B cell (primary cell): ENCODE measurements at regions not wholly inside any gene's neighbourhood (a gene's known extent, or its start where the extent isn't known, plus 50 kb on each side); places are given as distances from the start of the nearest gene placed in this dataset.

Source experiments
- ATAC-seq: fragments of 200-7000 bp; cut with Tn5 transposase; one replicate; pipeline ENCODE4 v1.10.0; 2021; ENCODE audit warnings: low read depth, mild to moderate bottlenecking, moderate number of reproducible peaks, moderate library complexity
- CTCF ChIA-PET: fragments of 350-600 bp; sonication (Branson Sonifier 250); formaldehyde crosslinking; loops from one replicate; lab custom pipeline; 2021; ENCODE audit warnings: antibody characterized with exemption, inconsistent platforms; lab: Charles Lee
- POLR2A ChIA-PET: fragments of 350-600 bp; sonication (Branson Sonifier 250); formaldehyde crosslinking; loops from one replicate; lab custom pipeline; 2021; ENCODE audit warnings: antibody characterized with exemption; lab: Charles Lee
- DNase-seq: peaks from one replicate; pipeline ENCODE4 v3.0.0; 2013
- H2AFZ ChIP-seq: 2 replicates; pipeline ENCODE4 v1.6.1; 2012; ENCODE audit warnings: mild to moderate bottlenecking, low read depth, low read length; ENCODE audit not compliant: insufficient read depth, poor library complexity, severe bottlenecking
- H3K27ac ChIP-seq, 2 donors: 1 replicate in 1 of 2; 2 replicates in 1 of 2; pipeline ENCODE4 v1.5.1; 2012 to 2013; ENCODE audit warnings: low read length in 2 of 2, mild to moderate bottlenecking in 2 of 2, moderate library complexity in 1 of 2
- H3K27me3 ChIP-seq, 4 experiments: fragments of 200-600 bp in 1 of 4; sonication (generic) in 1 of 4; replicated peaks in 1 of 4; 1 replicate in 2 of 4; 2 replicates in 2 of 4; pipeline versions ENCODE4 v1.6.1 to v1.7.0; 2013 to 2016; ENCODE audit warnings: low read length in 3 of 4, mild to moderate bottlenecking in 2 of 4, mixed read lengths in 1 of 4, moderate library complexity in 1 of 4; ENCODE audit not compliant: insufficient read depth in 4 of 4, control insufficient read depth in 3 of 4; ENCODE audit errors: control extremely low read depth in 1 of 4
- H3K36me3 ChIP-seq, 2 experiments: replicated peaks in 1 of 2; 1 replicate in 1 of 2; 2 replicates in 1 of 2; pipeline versions ENCODE4 v1.6.1 to v1.7.1; 2013; ENCODE audit warnings: low read length in 1 of 2; ENCODE audit not compliant: insufficient read depth in 2 of 2, control insufficient read depth in 1 of 2; ENCODE audit errors: control extremely low read depth in 1 of 2, extremely low read depth in 1 of 2
- H3K4me1 ChIP-seq, 2 donors: fragments of 200-600 bp in 1 of 2; sonication (generic) in 1 of 2; 1 replicate in 1 of 2; 2 replicates in 1 of 2; pipeline versions ENCODE4 v1.5.1 to v1.6.1; 2013 to 2017; ENCODE audit warnings: low read length in 2 of 2; ENCODE audit not compliant: control insufficient read depth in 2 of 2, insufficient read depth in 2 of 2
- H3K4me2 ChIP-seq: replicated peaks from 2 replicates; pipeline ENCODE3; 2012; ENCODE audit warnings: mild to moderate bottlenecking, low read depth, low read length; ENCODE audit not compliant: poor library complexity, severe bottlenecking
- H3K4me3 ChIP-seq, 5 experiments: fragments of 200-600 bp in 1 of 5; sonication (generic) in 1 of 5; 1 replicate in 3 of 5; 2 replicates in 2 of 5; pipeline versions ENCODE4 v1.5.1 to v1.7.0; 2011 to 2016; ENCODE audit warnings: low read length in 4 of 5, mild to moderate bottlenecking in 4 of 5, low read depth in 2 of 5, control low read depth in 1 of 5, moderate library complexity in 1 of 5; ENCODE audit not compliant: insufficient read depth in 1 of 5; ENCODE audit errors: control extremely low read depth in 1 of 5, extremely low read depth in 1 of 5
- H3K79me2 ChIP-seq: fragments of 200-600 bp; sonication (generic); one replicate; pipeline ENCODE4 v1.6.0; 2016; ENCODE audit warnings: low read length; ENCODE audit not compliant: control insufficient read depth, insufficient read depth
- H3K9ac ChIP-seq: fragments of 200-600 bp; sonication (generic); 2 replicates; pipeline ENCODE4 v1.6.1; 2017; ENCODE audit warnings: mild to moderate bottlenecking, low read length, moderate library complexity
- H3K9me3 ChIP-seq, 3 donors: one replicate each; pipeline versions ENCODE4 v1.6.1 to v1.7.1; 2013; ENCODE audit warnings: low read length in 2 of 3; ENCODE audit not compliant: control insufficient read depth in 2 of 3, insufficient read depth in 1 of 3; ENCODE audit errors: control extremely low read depth in 1 of 3
- H4K20me1 ChIP-seq: 2 replicates; pipeline ENCODE4 v1.6.0; 2012; ENCODE audit warnings: mild to moderate bottlenecking, low read length; ENCODE audit not compliant: insufficient read depth, control insufficient read depth, poor library complexity, severe bottlenecking
- H3K27ac Mint-ChIP-seq: one replicate; pipeline ENCODE4 v1.8.0; 2021; ENCODE audit warnings: mixed read lengths
- H3K27me3 Mint-ChIP-seq: one replicate; pipeline ENCODE4 v1.8.0; 2021; ENCODE audit warnings: mixed read lengths
- H3K4me1 Mint-ChIP-seq: one replicate; pipeline ENCODE4 v1.8.0; 2021; ENCODE audit warnings: mixed read lengths
- H3K4me3 Mint-ChIP-seq: one replicate; pipeline ENCODE4 v1.8.0; 2021; ENCODE audit warnings: mixed read lengths
- H3K9me3 Mint-ChIP-seq: one replicate; pipeline ENCODE4 v1.8.0; 2022; ENCODE audit warnings: mixed read lengths; ENCODE audit not compliant: insufficient read depth
- CTCF ChIP-seq: fragments of 200-600 bp; IDR thresholded peaks from one replicate; pipeline ENCODE4 v1.8.0; 2022; ENCODE audit warnings: antibody characterized with exemption, mild to moderate bottlenecking
- EZH2 ChIP-seq: IDR thresholded peaks from 2 replicates; pipeline ENCODE4 v1.6.1; 2012; ENCODE audit warnings: borderline replicate concordance, low read depth, mild to moderate bottlenecking, moderate library complexity, low read length; ENCODE audit not compliant: insufficient read depth, poor library complexity, severe bottlenecking
- WGBS: methylation state at CpG from one replicate; pipeline ENCODE4 v1.1.5; 2013; ENCODE audit warnings: missing lambda C conversion rate; ENCODE audit not compliant: insufficient coverage; 5-methylcytosine and 5-hydroxymethylcytosine counted together
- intact Hi-C: fragments of 100-400 bp; cut with micrococcal nuclease; formaldehyde crosslinking; loops from one replicate; pipeline ENCODE4 v1.10.0; 2022

- POLR2A ChIA-PET: no interaction called here
- ATAC-seq (no peak), DNase-seq (no peak)
- intact Hi-C loops: no loop called here
- Mint-ChIP-seq H3K27ac (no peak overlapping the region), H3K9me3 (no peaks in the 10 kb centered on the region), H3K27me3 (peaks cover 28% of the 10 kb centered on the region), H3K4me3 (no peak overlapping the region), H3K4me1 (peaks cover 20% of the 10 kb centered on the region)
- no peak overlapping the region for H3K4me2 ChIP-seq
- no peaks in the 10 kb centered on the region for H3K79me2 ChIP-seq
- H3K27me3 ChIP-seq: no peaks in the 10 kb centered on the region
- no peak for TF ChIP-seq EZH2
- TF ChIP-seq CTCF: no peak
- H3K4me1 ChIP-seq: peaks cover 3 to 8% of the 10 kb centered on the region in 2 donors
- no peak overlapping the region for H3K27ac ChIP-seq
- H3K4me3 ChIP-seq: no peak overlapping the region
- H3K36me3 ChIP-seq: no peaks in the 10 kb centered on the region
- CTCF ChIA-PET: no interaction called here
- H2AFZ ChIP-seq: no peak overlapping the region
- H4K20me1 ChIP-seq: no peaks in the 10 kb centered on the region
- WGBS: 84% methylated on average over 10 of the region's 11 CpGs
- peaks cover 0 to 2% (median 0%) of the 10 kb centered on the region in 3 donors for H3K9me3 ChIP-seq
- no peak overlapping the region for H3K9ac ChIP-seq
These were observed 72.4 kb upstream of the ARHGEF7 start for GRCh38 chr13:111042661-111043226.

GRCh38 chr13:111040830-111041229 is 74.3 kb upstream of the ARHGEF7 start:
- Mint-ChIP-seq H3K27ac (no peak overlapping the region), H3K4me3 (no peak overlapping the region), H3K27me3 (peaks cover 38% of the 10 kb centered on the region), H3K4me1 (peaks cover 10% of the 10 kb centered on the region), H3K9me3 (no peaks in the 10 kb centered on the region)
- Histone ChIP-seq H3K9ac (no peak overlapping the region), H3K27me3 (no peaks in the 10 kb centered on the region), H3K9me3 (peaks cover 0 to 2% (median 0%) of the 10 kb centered on the region in 3 donors), H3K4me3 (no peak overlapping the region), H3K4me2 (no peak overlapping the region), H2AFZ (no peak overlapping the region), H3K79me2 (no peaks in the 10 kb centered on the region), H3K36me3 (no peaks in the 10 kb centered on the region), H3K27ac (no peak overlapping the region), H3K4me1 (no peaks in the 10 kb centered on the region), H4K20me1 (no peaks in the 10 kb centered on the region)
- ATAC-seq: no peak
- 74% methylated on average over 5 of the region's 7 CpGs for WGBS
- no peak for TF ChIP-seq CTCF
- TF ChIP-seq EZH2: no peak
- ChIA-PET CTCF (interaction anchor here (1.3 kb wide), 1 partner anchor 12 kb away, joined by 4 read pairs; no protein-coding TSS in a partner anchor), POLR2A (no interaction called here)
- DNase-seq: no peak
- intact Hi-C loops: no loop called here
